GM21737 (cell line): ENCODE measurements at regions not wholly inside any gene's neighbourhood (a gene's known extent, or its start where the extent isn't known, plus 50 kb on each side); places are given as distances from the start of the nearest gene placed in this dataset.

Source experiments
- ATAC-seq: cut with Tn5 transposase; IDR thresholded peaks from one replicate; pipeline ENCODE4 v1.9.1; 2021; ENCODE audit warnings: mild to moderate bottlenecking, moderate library complexity; ENCODE audit not compliant: unreplicated experiment

DNA sequence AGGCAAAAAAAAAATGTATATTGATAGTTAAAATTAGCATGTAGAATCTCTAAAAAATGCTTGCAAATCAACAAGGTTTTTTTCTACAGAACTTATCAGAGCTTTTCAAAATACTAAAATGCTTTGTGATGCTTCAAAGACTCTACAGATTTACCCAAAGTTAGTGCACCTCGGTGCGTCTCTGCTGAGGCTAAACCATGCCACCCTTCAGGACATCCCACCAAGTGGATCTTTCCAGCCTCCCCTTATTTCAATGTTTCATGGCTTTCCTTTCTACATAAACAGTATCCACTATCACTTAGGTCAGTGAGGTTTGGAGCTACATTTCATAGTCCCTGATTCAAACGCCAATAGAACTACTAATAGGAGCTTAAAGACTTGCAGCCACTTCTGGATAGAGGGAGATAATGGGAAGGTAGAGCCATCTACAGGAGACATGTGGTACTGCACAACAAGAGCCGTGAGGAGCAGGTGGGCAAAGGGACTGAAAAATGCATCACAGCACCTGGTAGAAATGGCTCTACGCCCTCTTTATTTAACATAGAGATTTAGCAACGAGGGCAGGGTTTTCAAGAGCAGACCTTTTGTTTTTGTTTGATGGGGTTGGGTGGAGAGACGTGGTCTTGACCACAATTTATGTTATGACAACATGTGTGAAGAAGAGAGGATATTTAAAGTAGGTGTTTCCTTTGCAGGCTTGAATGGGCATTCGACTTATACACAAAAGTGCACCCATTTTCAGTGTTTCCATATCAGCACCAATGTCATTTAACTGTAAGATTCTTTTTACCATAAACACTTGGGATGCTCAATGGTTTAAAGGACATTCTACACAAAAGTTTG, 56.1 kb upstream of the SLC35G4 start:
- ATAC-seq, result no peak

GRCh38 chr18:11548916-11549551, 60.4 kb upstream of the SLC35G4 start:
- no peak for ATAC-seq

- ATAC-seq, result no peak
Observed at GRCh38 chr18:11548396-11548795, 61.0 kb upstream of the SLC35G4 start.

DNA sequence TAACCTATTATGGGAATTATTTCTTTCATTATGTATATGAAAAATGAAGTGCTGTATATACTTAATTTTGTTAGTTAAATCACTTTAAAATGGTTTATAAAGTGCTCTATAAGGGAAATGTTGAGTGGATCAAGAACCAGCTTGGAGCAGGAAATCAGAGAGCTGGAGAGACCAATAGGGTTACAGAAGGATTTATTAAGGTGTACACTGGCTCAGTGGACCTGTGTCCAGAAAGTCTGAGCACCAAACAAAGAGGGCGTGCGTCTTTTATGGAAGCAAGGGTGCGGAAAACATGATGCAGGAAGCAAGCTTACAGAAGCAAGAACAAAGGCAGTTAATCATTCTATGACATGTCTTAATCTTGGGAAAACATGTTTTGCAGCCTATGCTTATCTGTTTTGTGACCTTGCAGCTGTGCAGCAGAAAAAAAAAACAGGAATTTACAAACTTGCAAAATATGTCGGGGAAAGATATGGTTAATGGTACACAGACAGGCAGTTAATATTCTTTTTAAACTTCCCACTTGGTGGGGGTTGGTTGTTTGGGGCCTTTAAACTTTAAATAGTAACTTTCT, 65.2 kb upstream of the SLC35G4 start:
- ATAC-seq, result no peak

GRCh38 chr18:11541179-11541578, 68.2 kb upstream of the SLC35G4 start:
- no peak for ATAC-seq

- no peak for ATAC-seq
Observed at GRCh38 chr18:11533942-11534496, 75.4 kb upstream of the SLC35G4 start.

DNA sequence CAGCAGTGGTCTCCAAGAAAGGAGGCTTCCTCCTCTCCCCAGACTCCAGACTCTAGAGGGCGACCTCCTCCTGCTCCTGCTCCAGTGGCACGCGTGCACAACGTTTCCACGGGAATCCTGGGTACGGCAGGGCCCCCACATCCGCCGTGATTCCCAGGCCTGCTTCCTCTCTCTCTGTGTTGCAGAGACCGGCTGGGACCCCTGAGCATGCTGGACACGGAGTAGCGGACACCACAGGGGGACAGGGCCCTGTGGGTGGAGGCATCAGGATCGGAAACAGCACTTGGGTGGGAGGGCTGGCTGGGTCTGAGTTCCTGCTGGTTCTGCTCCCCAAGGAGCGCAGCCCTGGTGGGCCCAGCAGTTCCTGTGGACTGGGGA, 75.9 kb upstream of the SLC35G4 start:
- ATAC-seq, result no peak

GRCh38 chr18:11532758-11533512, 76.5 kb upstream of the SLC35G4 start:
- ATAC-seq, result no peak

GRCh38 chr18:11529081-11529480, 80.3 kb upstream of the SLC35G4 start:
- ATAC-seq, result no peak

GRCh38 chr18:11526675-11527074, 82.7 kb upstream of the SLC35G4 start:
- ATAC-seq, result no peak

DNA sequence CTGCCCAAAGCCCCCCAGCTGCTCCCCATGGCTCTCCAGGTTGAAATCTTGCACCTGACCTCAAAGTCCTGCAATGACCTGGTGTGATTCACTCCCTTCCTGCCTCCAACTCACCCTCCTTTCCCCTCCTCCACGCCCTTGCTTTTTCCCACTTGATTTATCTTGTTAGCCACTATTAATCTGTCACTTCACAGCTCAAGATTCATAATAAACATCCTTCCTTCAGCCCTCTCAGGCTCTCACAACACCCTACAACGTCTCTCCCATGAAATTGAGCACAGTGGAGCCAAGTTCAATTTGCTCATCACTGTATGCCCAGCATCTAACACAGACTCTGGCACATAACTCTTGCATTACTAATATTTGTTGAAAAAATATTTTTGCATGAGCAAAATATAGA, 85.6 kb upstream of the SLC35G4 start:
- ATAC-seq, result no peak

- no peak for ATAC-seq
Observed at GRCh38 chr18:11522992-11523391, 86.4 kb upstream of the SLC35G4 start.

- ATAC-seq, result no peak
Observed at GRCh38 chr18:11521853-11522252, 87.5 kb upstream of the SLC35G4 start.

GRCh38 chr18:11520536-11520935, 88.9 kb upstream of the SLC35G4 start:
- no peak for ATAC-seq

- ATAC-seq, result no peak
Observed at GRCh38 chr18:11518788-11519685, 90.4 kb upstream of the SLC35G4 start.

- no peak for ATAC-seq
Observed at GRCh38 chr18:11517704-11518103, 91.7 kb upstream of the SLC35G4 start.

DNA sequence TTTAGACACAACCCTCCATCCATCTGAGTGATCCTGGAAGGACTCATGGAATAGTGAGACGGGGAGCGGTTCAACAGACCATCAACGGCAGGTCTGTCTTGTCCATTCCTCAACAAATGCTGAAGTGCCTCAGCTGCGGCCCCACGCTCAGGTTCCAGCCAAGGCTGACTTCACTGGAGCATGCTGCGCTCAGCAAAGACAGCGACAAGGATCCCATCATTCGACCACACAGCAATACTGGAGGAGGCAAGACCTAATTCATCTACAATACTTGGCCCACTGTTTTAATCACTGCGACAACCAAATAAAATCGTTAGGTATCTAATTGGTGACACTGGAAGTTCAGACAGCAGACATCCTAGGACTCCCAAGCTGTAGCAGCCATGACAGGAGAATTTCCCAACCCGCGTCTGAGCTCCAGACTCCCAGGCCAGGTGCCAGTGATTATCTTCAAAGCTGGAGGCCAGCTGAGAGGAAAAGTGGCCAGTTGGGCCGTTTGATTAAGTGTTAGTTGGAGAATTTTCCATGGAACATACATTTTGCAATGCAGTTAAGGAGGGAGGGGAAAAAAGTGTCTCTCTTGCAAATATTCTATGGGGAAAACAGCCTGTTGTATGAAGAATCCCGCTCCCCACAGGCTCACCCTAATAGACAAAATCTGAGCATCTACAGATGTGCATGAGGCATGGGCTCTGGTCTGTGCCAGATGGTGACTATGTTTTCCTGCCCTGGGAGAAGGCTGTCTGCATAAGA, 92.5 kb upstream of the SLC35G4 start:
- ATAC-seq, result no peak

DNA sequence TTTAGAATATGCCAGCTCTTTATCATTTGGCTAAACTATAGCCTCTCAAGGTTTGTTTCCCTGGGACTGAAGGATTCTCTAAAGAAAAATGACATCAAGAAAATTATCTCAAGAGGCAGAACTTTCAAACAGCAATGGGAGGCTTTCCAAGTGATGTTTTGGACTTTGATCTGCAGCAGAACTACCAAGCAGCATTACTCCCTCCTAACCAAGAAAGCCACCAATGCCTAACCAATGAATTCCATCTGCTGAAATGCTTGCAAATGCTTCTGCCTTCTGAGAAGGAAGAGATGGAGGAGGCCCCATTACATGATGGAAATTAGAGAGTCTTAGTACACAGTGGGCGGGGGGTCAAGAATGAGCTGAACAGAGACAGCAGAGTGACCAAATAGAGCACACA, 95.1 kb upstream of the SLC35G4 start:
- no peak for ATAC-seq
